ENCODE measurements at regions not wholly inside any gene's neighbourhood (a gene's known extent, or its start where the extent isn't known, plus 50 kb on each side); places are given as distances from the start of the nearest gene placed in this dataset.

- Histone ChIP-seq H3K4me1 (no peaks in the 10 kb centered on the region), H3K9me3 (no peaks in the 10 kb centered on the region), H3K27ac (no peak overlapping the region), H3K4me2 (no peak overlapping the region), H3K4me3 (no peak overlapping the region)
- WGBS (ENCODE audit: missing lambda C conversion rate) = 58% methylated on average over 1 of the region's 1 CpG
- ChIA-PET POLR2A (no interaction called here), CTCF (no interaction called here)
- TF ChIP-seq, protein P1, sequence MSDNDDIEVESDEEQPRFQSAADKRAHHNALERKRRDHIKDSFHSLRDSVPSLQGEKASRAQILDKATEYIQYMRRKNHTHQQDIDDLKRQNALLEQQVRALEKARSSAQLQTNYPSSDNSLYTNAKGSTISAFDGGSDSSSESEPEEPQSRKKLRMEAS (IDR thresholded peaks at IDR 0.05) = no peak
- TF ChIP-seq, protein P2, sequence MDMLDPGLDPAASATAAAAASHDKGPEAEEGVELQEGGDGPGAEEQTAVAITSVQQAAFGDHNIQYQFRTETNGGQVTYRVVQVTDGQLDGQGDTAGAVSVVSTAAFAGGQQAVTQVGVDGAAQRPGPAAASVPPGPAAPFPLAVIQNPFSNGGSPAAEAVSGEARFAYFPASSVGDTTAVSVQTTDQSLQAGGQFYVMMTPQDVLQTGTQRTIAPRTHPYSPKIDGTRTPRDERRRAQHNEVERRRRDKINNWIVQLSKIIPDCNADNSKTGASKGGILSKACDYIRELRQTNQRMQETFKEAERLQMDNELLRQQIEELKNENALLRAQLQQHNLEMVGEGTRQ (IDR thresholded peaks at IDR 0.05) = no peak
- no peak for TF ChIP-seq ATOH8 (CRISPR knock-in tag; IDR thresholded peaks at IDR 0.05; ENCODE audit: low read depth)
- no peak for TF ChIP-seq ELK1 (IDR thresholded peaks at IDR 0.05; ENCODE audit: low read depth, low read length)
- TF ChIP-seq MAFK (IDR thresholded peaks at IDR 0.05; ENCODE audit: partially characterized antibody) = no peak
- TF ChIP-seq FOXS1 (CRISPR knock-in tag; IDR thresholded peaks at IDR 0.05) = no peak
- DNase-seq (ENCODE audit: low read depth in 1 of 2, low spot score in 1 of 2) (no peak), ATAC-seq (no peak), FAIRE-seq (no peak)
Observed at GRCh38 chr2:82811946-82812345, 1647.1 kb downstream of the SUCLG1 start.

DNA sequence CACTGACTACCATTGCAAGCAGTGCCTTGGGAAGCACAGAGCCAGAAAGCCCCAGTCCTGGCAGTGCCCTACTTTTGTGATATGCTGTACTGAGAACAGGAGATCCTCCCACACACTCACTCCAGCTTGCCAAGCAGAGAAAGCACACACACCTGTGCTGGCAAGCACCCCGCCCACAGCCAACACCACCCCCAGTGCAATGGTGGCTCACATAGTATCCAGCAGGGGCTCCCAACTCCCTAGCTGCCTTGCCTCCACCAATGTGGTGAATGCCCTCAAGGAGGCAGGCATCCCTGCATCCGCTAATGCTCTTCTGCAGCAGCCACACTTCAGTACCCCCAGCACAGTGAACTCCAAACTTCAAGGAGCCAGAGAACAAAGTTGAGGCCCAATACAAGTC is 1655.8 kb downstream of the SUCLG1 start:
- ChIA-PET CTCF (no interaction called here), POLR2A (no interaction called here)
- DNase-seq (ENCODE audit: low read depth in 1 of 2, low spot score in 1 of 2) (no peak), ATAC-seq (no peak), FAIRE-seq (no peak)
- Histone ChIP-seq H3K9me3 (peaks cover 9% of the 10 kb centered on the region; the same call in 1 of the 3 replicates), H3K27ac (no peak overlapping the region), H3K4me3 (no peak overlapping the region), H3K4me2 (no peak overlapping the region), H3K4me1 (no peaks in the 10 kb centered on the region)
- WGBS (ENCODE audit: missing lambda C conversion rate) = 81% methylated on average over 2 of the region's 2 CpGs
- TF ChIP-seq E2F6 (IDR thresholded peaks at IDR 0.05; ENCODE audit: borderline replicate concordance, low read depth) (no peak), ZC3H11A (IDR thresholded peaks at IDR 0.05) (no peak), FOXS1 (CRISPR knock-in tag; IDR thresholded peaks at IDR 0.05) (no peak), CTCF (IDR thresholded peaks at IDR 0.05) (no peak), HDAC2 (IDR thresholded peaks at IDR 0.05) (no peak), CBX2 (IDR thresholded peaks at IDR 0.05; ENCODE audit: borderline replicate concordance, low read depth) (no peak), ZSCAN20 (CRISPR knock-in tag; IDR thresholded peaks at IDR 0.05) (no peak), NFE2L2 (conservative IDR thresholded peaks at IDR 0.05; ENCODE audit: low read length) (no peak), SMC3 (IDR thresholded peaks at IDR 0.05) (no peak), HOXB13 (CRISPR knock-in tag; IDR thresholded peaks at IDR 0.05; ENCODE audit: low read depth) (no peak), KDM1A (IDR thresholded peaks at IDR 0.05; ENCODE audit: low read depth) (no peak), RNF2 (IDR thresholded peaks at IDR 0.05; ENCODE audit: borderline replicate concordance, low read depth) (no peak), EHMT2 (IDR thresholded peaks at IDR 0.05; ENCODE audit: low read depth) (no peak), EHF (CRISPR knock-in tag; IDR thresholded peaks at IDR 0.05) (no peak), CBX8 (IDR thresholded peaks at IDR 0.05) (no peak), NR3C1 (IDR thresholded peaks at IDR 0.05) (no peak), POLR2AphosphoS2 (conservative IDR thresholded peaks at IDR 0.05; ENCODE audit: low read length) (no peak)
- TF ChIP-seq, protein P3, sequence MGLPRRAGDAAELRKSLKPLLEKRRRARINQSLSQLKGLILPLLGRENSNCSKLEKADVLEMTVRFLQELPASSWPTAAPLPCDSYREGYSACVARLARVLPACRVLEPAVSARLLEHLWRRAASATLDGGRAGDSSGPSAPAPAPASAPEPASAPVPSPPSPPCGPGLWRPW (IDR thresholded peaks at IDR 0.05) = no peak
- TF ChIP-seq, protein P2 (IDR thresholded peaks at IDR 0.05) = no peak
